ENCODE measurements at regions not wholly inside any gene's neighbourhood (a gene's known extent, or its start where the extent isn't known, plus 50 kb on each side); places are given as distances from the start of the nearest gene placed in this dataset.

- Histone ChIP-seq H3K79me2 (ENCODE audit: insufficient read depth, low read length) (no peaks in the 10 kb centered on the region), H3K27me3 (ENCODE audit: control insufficient read depth in 1 of 2, insufficient read depth in 2 of 2, low read length in 2 of 2) (peaks cover 4 to 41% of the 10 kb centered on the region in 2 experiments), H2AFZ (ENCODE audit: low read length) (no peak overlapping the region), H3K9ac (ENCODE audit: insufficient read depth, low read depth, low read length) (no peak overlapping the region), H3K4me1 (ENCODE audit: insufficient read depth, low read length) (peaks cover 2% of the 10 kb centered on the region; the same call in 1 of the 2 replicates), H3K4me3 (replicated peaks in 1 of 3; ENCODE audit: insufficient read depth in 1 of 3, low read depth in 2 of 3, low read length in 3 of 3) (no peak overlapping the region), H3K9me3 (ENCODE audit: low read length) (peaks cover 11% of the 10 kb centered on the region), H3K36me3 (replicated peaks in 1 of 2; ENCODE audit: control insufficient read depth in 1 of 2, insufficient read depth in 2 of 2, low read length in 2 of 2) (no peaks in the 10 kb centered on the region), H3K4me2 (ENCODE audit: low read depth, low read length) (no peak overlapping the region), H4K20me1 (ENCODE audit: insufficient read depth, low read length) (no peaks in the 10 kb centered on the region), H3K27ac (ENCODE audit: extremely low read length, insufficient read depth, low read length) (no peak overlapping the region)
- ChIA-PET CTCF (ENCODE audit: low intra/inter-chr PET ratio, low total read pairs) (no interaction called here), POLR2A (no interaction called here)
- BruUV-seq (replicated peaks): no TSS peak
- no peak for FAIRE-seq
- intact Hi-C loops (cut with micrococcal nuclease; ENCODE audit: unreplicated experiment): no loop called here
- 40% methylated on average over 13 of the region's 13 CpGs for WGBS (ENCODE audit: low lambda C conversion rate)
- no peak for ATAC-seq
- no peak for TF ChIP-seq ZFP90 (CRISPR knock-in tag; IDR thresholded peaks at IDR 0.05; ENCODE audit: borderline replicate concordance)
- in situ Hi-C loops (cut with HindIII; ENCODE audit: extremely low pct_ligation_motif_present, low pct_unique_long_range_greater_than_20kb): loop anchor here (25.0 kb wide), 1 partner anchor 746 kb away; no protein-coding TSS in a partner anchor
- no peak for DNase-seq (ENCODE audit: low spot score)
These were observed 1260.9 kb downstream of the BRD1 start for GRCh38 chr22:48566741-48567140.

GRCh38 chr22:48565901-48566501 is 1261.7 kb downstream of the BRD1 start:
- POLR2A ChIA-PET: no interaction called here
- no TSS peak for BruUV-seq (replicated peaks)
- peaks cover 4 to 47% of the 10 kb centered on the region in 2 experiments for H3K27me3 ChIP-seq (ENCODE audit: control insufficient read depth in 1 of 2, insufficient read depth in 2 of 2, low read length in 2 of 2)
- H3K4me2 ChIP-seq (ENCODE audit: low read depth, low read length): no peak overlapping the region
- no peak for DNase-seq (ENCODE audit: low spot score)
- 0 out of 2 replicates have a peak, but pooled peaks have one; percentile 14 for TF ChIP-seq IKZF1 (IDR thresholded peaks at IDR 0.05)
- TF ChIP-seq CCAR2 (optimal IDR thresholded peaks at IDR 0.05; ENCODE audit: low read depth, low read length): no peak
- in situ Hi-C loops (cut with HindIII; ENCODE audit: extremely low pct_ligation_motif_present, low pct_unique_long_range_greater_than_20kb) (loop anchor here (25.0 kb wide), 1 partner anchor 746 kb away; no protein-coding TSS in a partner anchor), intact Hi-C loops (cut with micrococcal nuclease; ENCODE audit: unreplicated experiment) (no loop called here)
- no peak overlapping the region for H3K9ac ChIP-seq (ENCODE audit: insufficient read depth, low read depth, low read length)
- CTCF ChIA-PET (ENCODE audit: low intra/inter-chr PET ratio, low total read pairs): no interaction called here
- H3K4me3 ChIP-seq (replicated peaks in 1 of 3; ENCODE audit: insufficient read depth in 1 of 3, low read depth in 2 of 3, low read length in 3 of 3): no peak overlapping the region
- 10% methylated on average over 3 of the region's 3 CpGs for WGBS (ENCODE audit: low lambda C conversion rate)
- H3K79me2 ChIP-seq (ENCODE audit: insufficient read depth, low read length): no peaks in the 10 kb centered on the region
- no peak for FAIRE-seq
- no peak overlapping the region for H2AFZ ChIP-seq (ENCODE audit: low read length)
- H3K36me3 ChIP-seq (replicated peaks in 1 of 2; ENCODE audit: control insufficient read depth in 1 of 2, insufficient read depth in 2 of 2, low read length in 2 of 2): no peaks in the 10 kb centered on the region
- H3K9me3 ChIP-seq (ENCODE audit: low read length): peaks cover 8% of the 10 kb centered on the region
- H3K4me1 ChIP-seq (ENCODE audit: insufficient read depth, low read length): peaks cover 6% of the 10 kb centered on the region; the same call in 1 of the 2 replicates
- no peak for ATAC-seq
- peaks cover 1% of the 10 kb centered on the region; the same call in 1 of the 2 replicates for H4K20me1 ChIP-seq (ENCODE audit: insufficient read depth, low read length)
- no peak overlapping the region for H3K27ac ChIP-seq (ENCODE audit: extremely low read length, insufficient read depth, low read length)

Data from HepG2 (cell line).